GM18511 (cell line): ENCODE measurements at regions not wholly inside any gene's neighbourhood (a gene's known extent, or its start where the extent isn't known, plus 50 kb on each side); places are given as distances from the start of the nearest gene placed in this dataset.
"Not testable (repeated sequence)": the region's sequence is repeated elsewhere in the genome, so short reads cannot be mapped to it uniquely, and the experiment has no call there.

Experiments
- ATAC-seq: cut with Tn5 transposase; IDR thresholded peaks from one replicate; pipeline ENCODE4 v1.9.1; 2021; ENCODE audit warnings: mild to moderate bottlenecking, moderate library complexity; ENCODE audit not compliant: unreplicated experiment

- ATAC-seq = no peak
Measured at GRCh38 chr13:81379183-81379582, 1038.3 kb upstream of the SPRY2 start.

DNA sequence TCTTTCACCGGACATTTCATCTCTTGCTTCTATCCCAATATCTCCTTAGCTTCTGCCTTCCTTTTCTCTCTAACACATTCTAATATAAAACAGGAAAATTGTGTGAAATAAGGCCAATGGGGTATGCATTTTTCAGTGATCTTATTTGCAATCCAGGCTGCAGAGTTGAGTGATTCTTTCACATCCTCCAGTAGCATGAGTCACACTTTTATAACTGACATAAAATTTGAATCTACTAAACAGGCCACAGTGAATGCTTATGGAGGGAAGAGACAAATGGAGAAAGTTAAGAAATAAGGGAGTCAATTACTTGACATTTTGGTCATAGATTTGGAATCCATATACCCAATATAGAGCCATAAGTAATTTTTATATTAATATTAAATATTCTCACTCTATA, 1037.0 kb upstream of the SPRY2 start:
- no peak for ATAC-seq

- no peak for ATAC-seq
Measured at GRCh38 chr13:81375709-81376108, 1034.8 kb upstream of the SPRY2 start.

DNA sequence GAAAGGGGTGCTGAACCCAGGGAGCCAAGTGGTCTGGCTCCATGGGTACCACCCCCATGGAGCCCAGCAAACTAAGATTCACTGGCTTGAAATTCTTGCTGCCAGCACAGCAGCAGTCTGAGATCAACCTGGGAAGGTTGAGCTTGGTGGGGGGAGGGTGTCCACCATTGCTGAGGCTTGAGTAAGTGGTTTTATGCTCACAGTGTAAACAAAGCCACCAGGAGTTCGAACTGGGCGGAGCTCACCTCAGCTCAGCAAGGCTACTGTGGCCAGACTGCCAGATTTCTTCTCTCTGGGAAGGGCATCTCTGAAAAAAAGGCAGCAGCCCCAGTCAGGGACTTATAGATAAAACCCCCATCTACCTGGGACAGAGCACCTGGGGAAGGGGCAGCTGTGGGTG, 1021.8 kb upstream of the SPRY2 start:
- not testable (repeated sequence) for ATAC-seq

- no peak for ATAC-seq
Measured at GRCh38 chr13:81350056-81350455, 1009.1 kb upstream of the SPRY2 start.

GRCh38 chr13:81340118-81341069, 999.5 kb upstream of the SPRY2 start:
- not testable (repeated sequence) for ATAC-seq

DNA sequence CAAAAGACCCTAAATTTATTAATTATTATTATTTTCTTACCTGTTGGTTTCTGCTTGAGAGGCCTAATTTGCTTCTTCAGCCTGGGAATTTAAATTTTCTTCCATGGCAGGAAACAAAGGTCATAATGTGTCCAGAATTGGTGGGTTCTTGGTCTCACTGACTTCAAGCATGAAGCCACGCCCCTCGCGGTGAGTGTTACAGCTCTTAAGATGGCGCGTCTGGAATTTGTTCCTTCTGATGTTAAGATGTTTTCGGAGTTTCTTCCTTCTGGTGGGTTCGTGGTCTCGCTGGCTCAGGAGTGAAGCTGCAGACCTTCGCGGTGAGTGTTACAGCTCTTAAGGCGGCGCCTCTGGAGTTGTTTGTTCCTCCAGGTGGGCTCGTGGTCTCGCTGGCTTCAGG, 998.7 kb upstream of the SPRY2 start:
- not testable (repeated sequence) for ATAC-seq

- ATAC-seq = no peak
Measured at GRCh38 chr13:81334481-81334880, 993.6 kb upstream of the SPRY2 start.

DNA sequence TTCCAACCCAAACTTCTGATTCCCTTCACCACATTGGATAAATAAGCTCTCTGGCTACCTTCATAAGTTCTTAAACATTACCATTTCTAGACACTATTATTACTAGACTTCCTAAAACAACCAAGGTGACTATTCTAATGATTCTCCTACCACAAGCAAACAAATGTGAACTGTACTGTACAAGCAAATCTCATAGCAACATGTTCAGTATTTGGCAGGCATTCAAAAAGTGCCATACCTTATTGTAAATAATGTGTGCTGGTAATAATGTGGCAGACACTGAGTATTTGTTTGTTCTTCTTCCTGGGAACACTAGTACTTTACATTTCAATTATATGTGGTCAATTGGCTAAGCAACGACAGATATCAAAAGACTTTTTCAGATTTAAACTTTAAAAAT, 986.0 kb upstream of the SPRY2 start:
- ATAC-seq = no peak

- no peak for ATAC-seq
Measured at GRCh38 chr13:81320516-81320915, 979.6 kb upstream of the SPRY2 start.

- ATAC-seq = no peak
Measured at GRCh38 chr13:81319351-81319750, 978.4 kb upstream of the SPRY2 start.

GRCh38 chr13:81318231-81319019, 977.5 kb upstream of the SPRY2 start:
- ATAC-seq = no peak

- ATAC-seq = no peak
Measured at GRCh38 chr13:81314461-81314860, 973.5 kb upstream of the SPRY2 start.

- no peak for ATAC-seq
Measured at GRCh38 chr13:81305928-81306327, 965.0 kb upstream of the SPRY2 start.

- ATAC-seq = no peak
Measured at GRCh38 chr13:81304121-81304659, 963.3 kb upstream of the SPRY2 start.

- ATAC-seq = no peak
Measured at GRCh38 chr13:81302677-81303076, 961.8 kb upstream of the SPRY2 start.

GRCh38 chr13:81302125-81302524, 961.2 kb upstream of the SPRY2 start:
- ATAC-seq = no peak

- no peak for ATAC-seq
Measured at GRCh38 chr13:81295177-81295576, 954.3 kb upstream of the SPRY2 start.

- ATAC-seq = no peak
Measured at GRCh38 chr13:81293594-81294164, 952.8 kb upstream of the SPRY2 start.

GRCh38 chr13:81283561-81283960, 942.6 kb upstream of the SPRY2 start:
- ATAC-seq = no peak

GRCh38 chr13:81283062-81283461, 942.1 kb upstream of the SPRY2 start:
- no peak for ATAC-seq
